SK-N-SH treated with all-trans-retinoic acid at 6 μM for 48 hours (cell line): ENCODE measurements at regions not wholly inside any gene's neighbourhood (a gene's known extent, or its start where the extent isn't known, plus 50 kb on each side); places are given as distances from the start of the nearest gene placed in this dataset.

Source experiments
- ATAC-seq: fragments of 200-7000 bp; cut with Tn5 transposase; 3 replicates; pipeline ENCODE4 v1.9.1; 2020; ENCODE audit warnings: mild to moderate bottlenecking, moderate library complexity
- ARNTL ChIP-seq: fragments of 450-650 bp; formaldehyde crosslinking; IDR thresholded peaks from 2 replicates; pipeline ENCODE4 v1.5.0; 2020; ENCODE audit warnings: low read depth, mild to moderate bottlenecking, moderate library complexity, borderline replicate concordance
- BACH2 ChIP-seq: fragments of 250-450 bp; sonication (Bioruptor Pico); IDR thresholded peaks from 2 replicates; pipeline ENCODE4 v1.9.0; 2021; ENCODE audit warnings: mild to moderate bottlenecking, borderline replicate concordance
- CSDC2 ChIP-seq: fragments of 250-450 bp; sonication (Bioruptor Pico); IDR thresholded peaks from 2 replicates; pipeline ENCODE4 v1.5.0; 2020; ENCODE audit warnings: mild to moderate bottlenecking, moderate library complexity
- GLIS3 ChIP-seq: fragments of 250-450 bp; sonication (Bioruptor Pico); IDR thresholded peaks from 2 replicates; pipeline ENCODE4 v1.5.0; 2020; ENCODE audit warnings: mild to moderate bottlenecking, moderate library complexity
- ISL1 ChIP-seq: fragments of 250-450 bp; sonication (Bioruptor Pico); IDR thresholded peaks from 2 replicates; pipeline ENCODE4 v2.1.2; 2022; ENCODE audit warnings: mild to moderate bottlenecking, moderate library complexity
- OSR1 ChIP-seq: fragments of 250-450 bp; sonication (Bioruptor Pico); IDR thresholded peaks from 2 replicates; pipeline ENCODE4 v1.8.0; 2022; ENCODE audit warnings: moderate library complexity, mild to moderate bottlenecking, inconsistent platforms
- PPARA ChIP-seq: fragments of 250-450 bp; sonication (Bioruptor Pico); IDR thresholded peaks from 2 replicates; pipeline ENCODE4 v1.5.0; 2020; ENCODE audit warnings: mild to moderate bottlenecking, borderline replicate concordance
- TCF4 ChIP-seq: fragments of 250-450 bp; sonication (Bioruptor Pico); IDR thresholded peaks from 2 replicates; pipeline ENCODE4 v1.8.0; 2021; ENCODE audit warnings: mild to moderate bottlenecking, moderate library complexity, borderline replicate concordance
- TOX ChIP-seq: fragments of 250-450 bp; sonication (Bioruptor Pico); IDR thresholded peaks from 2 replicates; pipeline ENCODE4 v1.8.0; 2021; ENCODE audit warnings: mild to moderate bottlenecking, moderate library complexity, borderline replicate concordance
- ZC3H10 ChIP-seq: fragments of 250-450 bp; sonication (Bioruptor Pico); IDR thresholded peaks from 2 replicates; pipeline ENCODE4 v1.5.1; 2021; ENCODE audit warnings: mild to moderate bottlenecking, moderate library complexity
- ZFP3 ChIP-seq: fragments of 250-450 bp; sonication (Bioruptor Pico); IDR thresholded peaks from 2 replicates; pipeline ENCODE4 v1.5.0; 2020; ENCODE audit warnings: mild to moderate bottlenecking, moderate library complexity
- ZFP30 ChIP-seq: fragments of 450-650 bp; formaldehyde crosslinking; IDR thresholded peaks from 2 replicates; pipeline ENCODE4 v1.5.0; 2022; ENCODE audit warnings: mild to moderate bottlenecking, moderate library complexity
- ZNF8 ChIP-seq: fragments of 450-650 bp; formaldehyde crosslinking; IDR thresholded peaks from 2 replicates; pipeline ENCODE4 v1.5.0; 2020; ENCODE audit warnings: mild to moderate bottlenecking, moderate library complexity
- TF ChIP-seq, protein P1 (sequence below): fragments of 250-450 bp; sonication (Bioruptor Pico); IDR thresholded peaks from 2 replicates; pipeline ENCODE4 v1.5.1; 2021; ENCODE audit warnings: mild to moderate bottlenecking, moderate library complexity
- TF ChIP-seq, protein P2 (sequence below): fragments of 250-450 bp; sonication (Bioruptor Pico); IDR thresholded peaks from 2 replicates; pipeline ENCODE4 v1.5.0; 2020; ENCODE audit warnings: mild to moderate bottlenecking, moderate library complexity
- TF ChIP-seq, protein P3 (sequence below): fragments of 250-450 bp; sonication (Bioruptor Pico); IDR thresholded peaks from 2 replicates; pipeline ENCODE4 v1.5.1; 2020; ENCODE audit warnings: low read depth, mild to moderate bottlenecking, moderate library complexity
- TF ChIP-seq, protein P4 (sequence below): fragments of 250-450 bp; sonication (Bioruptor Pico); IDR thresholded peaks from 2 replicates; pipeline ENCODE4 v1.8.0; 2021; ENCODE audit warnings: low read depth, mild to moderate bottlenecking, moderate library complexity, borderline replicate concordance
- TF ChIP-seq, protein P5 (sequence below): fragments of 250-450 bp; sonication (Bioruptor Pico); IDR thresholded peaks from 2 replicates; pipeline ENCODE4 v1.8.0; 2020; ENCODE audit warnings: mild to moderate bottlenecking, moderate library complexity, borderline replicate concordance

DNA sequence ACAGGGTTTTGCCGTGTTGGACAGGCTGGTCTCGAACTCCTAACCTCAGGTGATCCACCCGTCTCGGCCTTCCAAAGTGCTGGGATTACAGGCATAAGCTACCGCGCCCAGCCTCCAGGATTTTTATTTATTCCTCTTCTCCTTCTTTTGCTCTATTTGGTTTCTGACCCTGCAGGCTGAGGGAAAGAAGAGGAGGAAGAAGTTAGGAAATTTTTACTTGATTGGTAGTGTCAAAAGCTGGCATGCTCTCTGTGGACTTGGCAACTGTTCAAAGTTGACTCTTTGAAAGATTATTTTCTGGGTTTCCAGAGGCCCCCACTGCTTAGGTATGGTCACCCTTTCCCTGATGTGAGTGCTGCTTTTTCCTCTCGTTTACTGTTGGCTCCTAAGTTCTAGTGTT, 372.2 kb downstream of the DIPK2A start (continued):
- TF ChIP-seq, protein P1, sequence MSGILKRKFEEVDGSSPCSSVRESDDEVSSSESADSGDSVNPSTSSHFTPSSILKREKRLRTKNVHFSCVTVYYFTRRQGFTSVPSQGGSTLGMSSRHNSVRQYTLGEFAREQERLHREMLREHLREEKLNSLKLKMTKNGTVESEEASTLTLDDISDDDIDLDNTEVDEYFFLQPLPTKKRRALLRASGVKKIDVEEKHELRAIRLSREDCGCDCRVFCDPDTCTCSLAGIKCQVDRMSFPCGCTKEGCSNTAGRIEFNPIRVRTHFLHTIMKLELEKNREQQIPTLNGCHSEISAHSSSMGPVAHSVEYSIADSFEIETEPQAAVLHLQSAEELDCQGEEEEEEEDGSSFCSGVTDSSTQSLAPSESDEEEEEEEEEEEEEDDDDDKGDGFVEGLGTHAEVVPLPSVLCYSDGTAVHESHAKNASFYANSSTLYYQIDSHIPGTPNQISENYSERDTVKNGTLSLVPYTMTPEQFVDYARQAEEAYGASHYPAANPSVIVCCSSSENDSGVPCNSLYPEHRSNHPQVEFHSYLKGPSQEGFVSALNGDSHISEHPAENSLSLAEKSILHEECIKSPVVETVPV, result no peak
- TF ChIP-seq, all 23 proteins: peak for 0

DNA sequence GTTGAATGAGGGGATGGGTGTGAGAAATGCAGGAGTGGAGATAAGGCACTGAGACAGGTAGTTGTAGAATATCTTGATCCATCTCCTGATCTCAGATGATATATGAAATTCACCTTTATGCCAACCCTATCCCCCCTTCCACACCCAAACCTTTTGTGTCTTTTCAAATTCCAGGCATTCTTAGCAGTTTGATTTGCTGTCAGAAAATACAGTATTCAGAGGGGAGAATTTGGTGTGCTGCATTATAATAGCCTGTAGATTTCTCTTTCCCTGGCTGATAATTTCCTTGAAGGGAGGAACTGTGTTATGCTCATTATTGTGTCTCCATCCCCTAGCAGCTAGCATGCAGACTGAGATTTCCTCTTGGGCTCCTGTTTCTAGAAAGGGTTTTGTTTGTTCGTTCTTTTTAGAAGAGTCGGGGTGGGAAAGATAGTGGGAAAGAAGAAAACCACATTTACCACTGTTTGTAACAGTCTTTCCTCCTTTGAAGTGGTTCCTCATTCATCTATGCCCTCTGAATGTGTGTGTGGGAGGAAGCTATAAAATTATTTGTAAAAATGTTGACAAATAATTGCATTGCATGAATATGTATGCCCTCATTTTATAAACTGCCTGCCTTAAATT, 373.4 kb downstream of the DIPK2A start:
- ATAC-seq, result no peak

DNA sequence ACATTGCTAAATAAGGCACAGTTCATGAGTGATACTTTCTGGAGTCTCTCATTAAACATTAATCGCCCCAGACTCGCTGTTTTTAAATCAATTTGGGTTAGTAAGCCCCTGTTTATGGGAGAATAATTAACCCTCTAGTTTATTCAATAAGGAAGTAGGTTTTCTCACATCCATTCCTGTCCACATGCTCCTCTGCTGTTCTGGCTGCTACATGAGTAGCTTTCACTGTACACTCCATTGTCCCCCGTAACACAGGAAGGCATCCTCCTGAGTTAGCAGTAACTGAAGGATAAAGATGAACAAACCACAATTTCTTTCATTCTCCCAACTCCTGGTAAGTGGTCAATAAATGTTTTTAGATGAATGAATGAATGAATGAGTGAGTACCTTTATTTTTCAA, 378.5 kb downstream of the DIPK2A start:
- no peak for ATAC-seq
- TF ChIP-seq, protein P2, sequence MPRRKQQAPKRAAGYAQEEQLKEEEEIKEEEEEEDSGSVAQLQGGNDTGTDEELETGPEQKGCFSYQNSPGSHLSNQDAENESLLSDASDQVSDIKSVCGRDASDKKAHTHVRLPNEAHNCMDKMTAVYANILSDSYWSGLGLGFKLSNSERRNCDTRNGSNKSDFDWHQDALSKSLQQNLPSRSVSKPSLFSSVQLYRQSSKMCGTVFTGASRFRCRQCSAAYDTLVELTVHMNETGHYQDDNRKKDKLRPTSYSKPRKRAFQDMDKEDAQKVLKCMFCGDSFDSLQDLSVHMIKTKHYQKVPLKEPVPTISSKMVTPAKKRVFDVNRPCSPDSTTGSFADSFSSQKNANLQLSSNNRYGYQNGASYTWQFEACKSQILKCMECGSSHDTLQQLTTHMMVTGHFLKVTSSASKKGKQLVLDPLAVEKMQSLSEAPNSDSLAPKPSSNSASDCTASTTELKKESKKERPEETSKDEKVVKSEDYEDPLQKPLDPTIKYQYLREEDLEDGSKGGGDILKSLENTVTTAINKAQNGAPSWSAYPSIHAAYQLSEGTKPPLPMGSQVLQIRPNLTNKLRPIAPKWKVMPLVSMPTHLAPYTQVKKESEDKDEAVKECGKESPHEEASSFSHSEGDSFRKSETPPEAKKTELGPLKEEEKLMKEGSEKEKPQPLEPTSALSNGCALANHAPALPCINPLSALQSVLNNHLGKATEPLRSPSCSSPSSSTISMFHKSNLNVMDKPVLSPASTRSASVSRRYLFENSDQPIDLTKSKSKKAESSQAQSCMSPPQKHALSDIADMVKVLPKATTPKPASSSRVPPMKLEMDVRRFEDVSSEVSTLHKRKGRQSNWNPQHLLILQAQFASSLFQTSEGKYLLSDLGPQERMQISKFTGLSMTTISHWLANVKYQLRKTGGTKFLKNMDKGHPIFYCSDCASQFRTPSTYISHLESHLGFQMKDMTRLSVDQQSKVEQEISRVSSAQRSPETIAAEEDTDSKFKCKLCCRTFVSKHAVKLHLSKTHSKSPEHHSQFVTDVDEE (CRISPR knock-in tag), result no peak
- TF ChIP-seq ISL1 (no peak), ARNTL (CRISPR knock-in tag) (no peak), ZC3H10 (CRISPR knock-in tag) (no peak), ZFP30 (CRISPR knock-in tag) (no peak), GLIS3 (no peak), PPARA (CRISPR knock-in tag) (no peak), CSDC2 (CRISPR knock-in tag) (no peak), TCF4 (CRISPR knock-in tag) (no peak), ZNF8 (CRISPR knock-in tag) (no peak)
- TF ChIP-seq, protein P1, result no peak
- TF ChIP-seq, protein P3, sequence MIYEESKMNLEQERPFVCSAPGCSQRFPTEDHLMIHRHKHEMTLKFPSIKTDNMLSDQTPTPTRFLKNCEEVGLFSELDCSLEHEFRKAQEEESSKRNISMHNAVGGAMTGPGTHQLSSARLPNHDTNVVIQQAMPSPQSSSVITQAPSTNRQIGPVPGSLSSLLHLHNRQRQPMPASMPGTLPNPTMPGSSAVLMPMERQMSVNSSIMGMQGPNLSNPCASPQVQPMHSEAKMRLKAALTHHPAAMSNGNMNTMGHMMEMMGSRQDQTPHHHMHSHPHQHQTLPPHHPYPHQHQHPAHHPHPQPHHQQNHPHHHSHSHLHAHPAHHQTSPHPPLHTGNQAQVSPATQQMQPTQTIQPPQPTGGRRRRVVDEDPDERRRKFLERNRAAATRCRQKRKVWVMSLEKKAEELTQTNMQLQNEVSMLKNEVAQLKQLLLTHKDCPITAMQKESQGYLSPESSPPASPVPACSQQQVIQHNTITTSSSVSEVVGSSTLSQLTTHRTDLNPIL (CRISPR knock-in tag), result no peak
- TF ChIP-seq, all 23 proteins: peak for 0

More for the DNA sequence above, 373.4 kb downstream of the DIPK2A start:
- TF ChIP-seq ZFP30 (CRISPR knock-in tag), result no peak
- TF ChIP-seq ARNTL (CRISPR knock-in tag), result no peak
- TF ChIP-seq, protein P4, sequence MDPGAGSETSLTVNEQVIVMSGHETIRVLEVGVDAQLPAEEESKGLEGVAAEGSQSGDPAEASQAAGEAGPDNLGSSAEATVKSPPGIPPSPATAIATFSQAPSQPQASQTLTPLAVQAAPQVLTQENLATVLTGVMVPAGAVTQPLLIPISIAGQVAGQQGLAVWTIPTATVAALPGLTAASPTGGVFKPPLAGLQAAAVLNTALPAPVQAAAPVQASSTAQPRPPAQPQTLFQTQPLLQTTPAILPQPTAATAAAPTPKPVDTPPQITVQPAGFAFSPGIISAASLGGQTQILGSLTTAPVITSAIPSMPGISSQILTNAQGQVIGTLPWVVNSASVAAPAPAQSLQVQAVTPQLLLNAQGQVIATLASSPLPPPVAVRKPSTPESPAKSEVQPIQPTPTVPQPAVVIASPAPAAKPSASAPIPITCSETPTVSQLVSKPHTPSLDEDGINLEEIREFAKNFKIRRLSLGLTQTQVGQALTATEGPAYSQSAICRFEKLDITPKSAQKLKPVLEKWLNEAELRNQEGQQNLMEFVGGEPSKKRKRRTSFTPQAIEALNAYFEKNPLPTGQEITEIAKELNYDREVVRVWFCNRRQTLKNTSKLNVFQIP (CRISPR knock-in tag), result no peak
- no peak for TF ChIP-seq OSR1
- TF ChIP-seq ZC3H10 (CRISPR knock-in tag), result no peak
- no peak for TF ChIP-seq ZFP3

DNA sequence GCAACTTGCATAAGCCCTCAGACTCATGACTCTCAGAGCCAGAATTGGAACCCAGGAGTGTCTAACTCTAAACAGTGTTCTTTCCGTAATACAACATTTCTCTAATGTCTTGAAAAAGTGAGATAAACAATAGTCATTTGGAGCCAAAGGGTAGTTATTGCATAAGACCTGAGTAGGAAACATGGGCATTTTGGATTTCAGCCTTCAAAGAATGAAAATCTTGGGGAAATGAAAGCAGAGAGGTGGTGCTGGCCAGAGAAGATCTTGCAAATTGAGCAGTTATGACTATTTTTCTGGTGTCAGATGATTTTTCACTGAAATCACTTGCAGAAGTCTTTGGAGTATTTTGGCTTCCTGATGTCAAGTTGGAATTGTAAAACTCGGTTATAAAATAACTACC, 379.4 kb downstream of the DIPK2A start:
- no peak for ATAC-seq
- TF ChIP-seq, protein P5, sequence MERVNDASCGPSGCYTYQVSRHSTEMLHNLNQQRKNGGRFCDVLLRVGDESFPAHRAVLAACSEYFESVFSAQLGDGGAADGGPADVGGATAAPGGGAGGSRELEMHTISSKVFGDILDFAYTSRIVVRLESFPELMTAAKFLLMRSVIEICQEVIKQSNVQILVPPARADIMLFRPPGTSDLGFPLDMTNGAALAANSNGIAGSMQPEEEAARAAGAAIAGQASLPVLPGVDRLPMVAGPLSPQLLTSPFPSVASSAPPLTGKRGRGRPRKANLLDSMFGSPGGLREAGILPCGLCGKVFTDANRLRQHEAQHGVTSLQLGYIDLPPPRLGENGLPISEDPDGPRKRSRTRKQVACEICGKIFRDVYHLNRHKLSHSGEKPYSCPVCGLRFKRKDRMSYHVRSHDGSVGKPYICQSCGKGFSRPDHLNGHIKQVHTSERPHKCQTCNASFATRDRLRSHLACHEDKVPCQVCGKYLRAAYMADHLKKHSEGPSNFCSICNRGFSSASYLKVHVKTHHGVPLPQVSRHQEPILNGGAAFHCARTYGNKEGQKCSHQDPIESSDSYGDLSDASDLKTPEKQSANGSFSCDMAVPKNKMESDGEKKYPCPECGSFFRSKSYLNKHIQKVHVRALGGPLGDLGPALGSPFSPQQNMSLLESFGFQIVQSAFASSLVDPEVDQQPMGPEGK (CRISPR knock-in tag), result no peak
- TF ChIP-seq TOX (no peak), ZC3H10 (CRISPR knock-in tag) (no peak), PPARA (CRISPR knock-in tag) (no peak), ZFP30 (CRISPR knock-in tag) (no peak), BACH2 (no peak)
